PC-3 (cell line): ENCODE measurements at regions not wholly inside any gene's neighbourhood (a gene's known extent, or its start where the extent isn't known, plus 50 kb on each side); places are given as distances from the start of the nearest gene placed in this dataset.

Experiments
- ATAC-seq: fragments of 200-7000 bp; cut with Tn5 transposase; 2 replicates; pipeline ENCODE4 v1.9.1; 2020; ENCODE audit warnings: mild to moderate bottlenecking, moderate library complexity
- BruUV-seq: library from RNA; stranded (reverse); fragments of 400-500 nt; replicated peaks from 2 replicates; lab custom pipeline; 2021; lab: Mats Ljungman, UMichigan
- CTCF ChIA-PET: fragments of 300-600 bp; sonication (Branson Sonifier 250); formaldehyde crosslinking; loops from one replicate; lab custom pipeline; 2022; ENCODE audit warnings: antibody characterized with exemption; lab: Charles Lee
- POLR2A ChIA-PET: fragments of 300-600 bp; sonication (Branson Sonifier 250); formaldehyde crosslinking; loops from one replicate; lab custom pipeline; 2022; ENCODE audit warnings: antibody characterized with exemption; ENCODE audit not compliant: unreplicated experiment; lab: Charles Lee
- DNase-seq: peaks from one replicate; pipeline ENCODE4 v3.0.0-alpha.2; 2015
- H2AFZ ChIP-seq: fragments of 300-600 bp; sonication (generic); 2 replicates; pipeline ENCODE4 v1.6.0; 2016; ENCODE audit warnings: antibody characterized with exemption, low read length
- H3F3A ChIP-seq: fragments of 300-600 bp; sonication (generic); one replicate; pipeline ENCODE4 v1.6.0; 2017; ENCODE audit warnings: antibody characterized with exemption, low read length, control low read depth, mild to moderate bottlenecking; ENCODE audit not compliant: unreplicated experiment
- H3K27ac ChIP-seq: fragments of 300-600 bp; sonication (generic); 2 replicates; pipeline ENCODE4 v1.5.1; 2016; ENCODE audit warnings: mild to moderate bottlenecking, low read length
- H3K27me3 ChIP-seq: fragments of 300-600 bp; sonication (generic); 2 replicates; pipeline ENCODE4 v1.6.1; 2016; ENCODE audit warnings: low read length, mixed read lengths
- H3K36me3 ChIP-seq: fragments of 300-600 bp; sonication (generic); 2 replicates; pipeline ENCODE4 v1.6.1; 2016; ENCODE audit warnings: low read depth, mixed run types, low read length, mixed read lengths
- H3K4me1 ChIP-seq: fragments of 300-600 bp; sonication (generic); 2 replicates; pipeline ENCODE4 v1.5.1; 2016; ENCODE audit warnings: low read length; ENCODE audit not compliant: insufficient read depth
- H3K4me2 ChIP-seq: fragments of 300-600 bp; sonication (generic); 2 replicates; pipeline ENCODE4 v1.6.0; 2016; ENCODE audit warnings: low read length
- H3K4me3 ChIP-seq: fragments of 300-600 bp; sonication (generic); 2 replicates; pipeline ENCODE4 v1.5.1; 2016; ENCODE audit warnings: mild to moderate bottlenecking, low read length, mixed read lengths
- H3K79me2 ChIP-seq: fragments of 300-600 bp; sonication (generic); 2 replicates; pipeline ENCODE4 v1.6.1; 2017; ENCODE audit warnings: low read length, mixed read lengths
- H3K9ac ChIP-seq: fragments of 300-600 bp; sonication (generic); 2 replicates; pipeline ENCODE4 v1.6.0; 2016; ENCODE audit warnings: mild to moderate bottlenecking, low read length
- H3K9me2 ChIP-seq: fragments of 300-600 bp; sonication (generic); replicated peaks from 2 replicates; pipeline ENCODE4 v1.6.1; 2016; ENCODE audit warnings: mixed run types, low read length, mixed read lengths
- H3K9me3 ChIP-seq: fragments of 300-600 bp; sonication (generic); 2 replicates; pipeline ENCODE4 v1.6.1; 2016; ENCODE audit warnings: low read length, mixed read lengths
- H4K20me1 ChIP-seq: fragments of 300-600 bp; sonication (generic); 2 replicates; pipeline ENCODE4 v1.6.1; 2016; ENCODE audit warnings: low read length, mixed read lengths
- CTCF ChIP-seq: fragments of 300-600 bp; sonication (generic); conservative IDR thresholded peaks from 2 replicates; pipeline ENCODE4 v1.5.1; 2017; ENCODE audit warnings: antibody characterized with exemption, low read depth, mild to moderate bottlenecking, low read length
- EZH2 ChIP-seq: fragments of 300-600 bp; sonication (generic); IDR thresholded peaks from one replicate; pipeline ENCODE4 v1.6.1; 2017; ENCODE audit warnings: antibody characterized with exemption, mild to moderate bottlenecking, low read length; ENCODE audit not compliant: unreplicated experiment
- EZH2phosphoT487 ChIP-seq: fragments of 300-600 bp; sonication (generic); IDR thresholded peaks from 2 replicates; pipeline ENCODE4 v1.6.1; 2018; ENCODE audit warnings: mild to moderate bottlenecking, antibody characterized with exemption, low read length, borderline replicate concordance
- intact Hi-C: fragments of 100-400 bp; cut with micrococcal nuclease; formaldehyde crosslinking; loops from 2 replicates; pipeline ENCODE4 v1.9.0; 2023

GRCh38 chr2:4882421-4882820, 809.8 kb upstream of the SOX11 start:
- no peaks in the 10 kb centered on the region for H3K27me3 ChIP-seq
- H3K9me2 ChIP-seq = no peaks in the 10 kb centered on the region
- DNase-seq (peak; percentile 27), ATAC-seq (peak; percentile 15; the same call in 1 of the 2 replicates)
- no peak for TF ChIP-seq EZH2phosphoT487
- no peak for TF ChIP-seq EZH2
- TF ChIP-seq CTCF = no peak
- no peaks in the 10 kb centered on the region for H3K9me3 ChIP-seq
- 0 out of 2 replicates have a peak, but pooled peaks cover 5% of the 10 kb centered on the region for H3K4me1 ChIP-seq
- intact Hi-C loops = no loop called here
- POLR2A ChIA-PET = no interaction called here
- H3K4me2 ChIP-seq = peak overlapping the region; percentile 44
- BruUV-seq = no TSS peak
- H3K9ac ChIP-seq = no peak overlapping the region
- H3K79me2 ChIP-seq = no peaks in the 10 kb centered on the region
- no peaks in the 10 kb centered on the region for H3F3A ChIP-seq
- H3K27ac ChIP-seq = no peak overlapping the region
- H4K20me1 ChIP-seq = no peaks in the 10 kb centered on the region
- H3K4me3 ChIP-seq = no peak overlapping the region
- H3K36me3 ChIP-seq = no peaks in the 10 kb centered on the region
- CTCF ChIA-PET = no interaction called here
- H2AFZ ChIP-seq = 0 out of 2 replicates have a peak overlapping the region, but pooled peaks have one; percentile 56

GRCh38 chr2:4882941-4883340, 809.2 kb upstream of the SOX11 start:
- no peak overlapping the region for H3K27ac ChIP-seq
- DNase-seq (no peak), ATAC-seq (no peak)
- intact Hi-C loops = no loop called here
- H3K4me3 ChIP-seq = no peak overlapping the region
- no peak overlapping the region for H3K9ac ChIP-seq
- no peaks in the 10 kb centered on the region for H3K27me3 ChIP-seq
- 0 out of 2 replicates have a peak, but pooled peaks cover 5% of the 10 kb centered on the region for H3K4me1 ChIP-seq
- TF ChIP-seq CTCF = no peak
- no peak for TF ChIP-seq EZH2phosphoT487
- TF ChIP-seq EZH2 = no peak
- no peaks in the 10 kb centered on the region for H3K9me3 ChIP-seq
- BruUV-seq = no TSS peak
- no peaks in the 10 kb centered on the region for H3K36me3 ChIP-seq
- no peaks in the 10 kb centered on the region for H4K20me1 ChIP-seq
- H3K4me2 ChIP-seq = peak overlapping the region; percentile 44
- no peaks in the 10 kb centered on the region for H3F3A ChIP-seq
- peak overlapping the region; percentile 56; the same call in 1 of the 2 replicates for H2AFZ ChIP-seq
- ChIA-PET CTCF (no interaction called here), POLR2A (no interaction called here)
- no peaks in the 10 kb centered on the region for H3K79me2 ChIP-seq
- H3K9me2 ChIP-seq = no peaks in the 10 kb centered on the region

- intact Hi-C loops = no loop called here
- peak overlapping the region; percentile 44; the same call in 1 of the 2 replicates for H3K4me2 ChIP-seq
- H4K20me1 ChIP-seq = no peaks in the 10 kb centered on the region
- H3K4me1 ChIP-seq = 0 out of 2 replicates have a peak, but pooled peaks cover 5% of the 10 kb centered on the region
- no peaks in the 10 kb centered on the region for H3K27me3 ChIP-seq
- BruUV-seq = no TSS peak
- H2AFZ ChIP-seq = peak overlapping the region; percentile 56; the same call in 1 of the 2 replicates
- no peaks in the 10 kb centered on the region for H3K9me2 ChIP-seq
- H3K9ac ChIP-seq = no peak overlapping the region
- H3K79me2 ChIP-seq = no peaks in the 10 kb centered on the region
- H3K27ac ChIP-seq = no peak overlapping the region
- TF ChIP-seq CTCF (no peak), EZH2phosphoT487 (no peak), EZH2 (no peak)
- no peaks in the 10 kb centered on the region for H3F3A ChIP-seq
- no peak for ATAC-seq
- ChIA-PET POLR2A (no interaction called here), CTCF (no interaction called here)
- H3K9me3 ChIP-seq = no peaks in the 10 kb centered on the region
- no peak overlapping the region for H3K4me3 ChIP-seq
- no peaks in the 10 kb centered on the region for H3K36me3 ChIP-seq
- DNase-seq = no peak
Observed at GRCh38 chr2:4883375-4883774, 808.8 kb upstream of the SOX11 start.
